Parathyroid adenoma (tissue), 2 donors: ENCODE measurements at regions not wholly inside any gene's neighbourhood (a gene's known extent, or its start where the extent isn't known, plus 50 kb on each side); places are given as distances from the start of the nearest gene placed in this dataset.

Experiments
- H2AFZ ChIP-seq: fragments of 300-600 bp; sonication (generic); one replicate; pipeline ENCODE4 v1.7.0; 2017; ENCODE audit warnings: antibody characterized with exemption, mild to moderate bottlenecking
- H3K27ac ChIP-seq: fragments of 300-600 bp; sonication (generic); one replicate; pipeline ENCODE4 v1.7.0; 2017
- H3K27me3 ChIP-seq: fragments of 300-600 bp; sonication (generic); one replicate; pipeline ENCODE4 v1.7.0; 2017; ENCODE audit warnings: low read length; ENCODE audit not compliant: control insufficient read depth, insufficient read depth
- H3K36me3 ChIP-seq: fragments of 300-600 bp; sonication (generic); one replicate; pipeline ENCODE4 v1.7.0; 2017; ENCODE audit warnings: low read length; ENCODE audit not compliant: control insufficient read depth, insufficient read depth
- H3K4me1 ChIP-seq: fragments of 300-600 bp; sonication (generic); one replicate; pipeline ENCODE4 v1.7.0; 2017; ENCODE audit warnings: control low read depth
- H3K4me2 ChIP-seq: fragments of 300-600 bp; sonication (generic); one replicate; pipeline ENCODE4 v1.7.0; 2017; ENCODE audit warnings: low read length
- H3K4me3 ChIP-seq: fragments of 300-600 bp; sonication (generic); one replicate; pipeline ENCODE4 v1.7.0; 2017; ENCODE audit warnings: low read depth, low read length
- H3K79me2 ChIP-seq: fragments of 300-600 bp; sonication (generic); one replicate; pipeline ENCODE4 v1.7.0; 2017; ENCODE audit warnings: control low read depth
- H3K9ac ChIP-seq: fragments of 300-600 bp; sonication (generic); one replicate; pipeline ENCODE4 v1.7.0; 2017; ENCODE audit warnings: mild to moderate bottlenecking
- H3K9me3 ChIP-seq: fragments of 300-600 bp; sonication (generic); one replicate; pipeline ENCODE4 v1.7.0; 2017; ENCODE audit warnings: low read length; ENCODE audit not compliant: control insufficient read depth
- TF ChIP-seq, protein P1 (sequence below): fragments of 300-600 bp; sonication (generic); IDR thresholded peaks from one replicate; pipeline ENCODE4 v1.7.0; 2017; ENCODE audit warnings: antibody characterized with exemption, mild to moderate bottlenecking
- donor health status: primary hyperparathyroidism.

DNA sequence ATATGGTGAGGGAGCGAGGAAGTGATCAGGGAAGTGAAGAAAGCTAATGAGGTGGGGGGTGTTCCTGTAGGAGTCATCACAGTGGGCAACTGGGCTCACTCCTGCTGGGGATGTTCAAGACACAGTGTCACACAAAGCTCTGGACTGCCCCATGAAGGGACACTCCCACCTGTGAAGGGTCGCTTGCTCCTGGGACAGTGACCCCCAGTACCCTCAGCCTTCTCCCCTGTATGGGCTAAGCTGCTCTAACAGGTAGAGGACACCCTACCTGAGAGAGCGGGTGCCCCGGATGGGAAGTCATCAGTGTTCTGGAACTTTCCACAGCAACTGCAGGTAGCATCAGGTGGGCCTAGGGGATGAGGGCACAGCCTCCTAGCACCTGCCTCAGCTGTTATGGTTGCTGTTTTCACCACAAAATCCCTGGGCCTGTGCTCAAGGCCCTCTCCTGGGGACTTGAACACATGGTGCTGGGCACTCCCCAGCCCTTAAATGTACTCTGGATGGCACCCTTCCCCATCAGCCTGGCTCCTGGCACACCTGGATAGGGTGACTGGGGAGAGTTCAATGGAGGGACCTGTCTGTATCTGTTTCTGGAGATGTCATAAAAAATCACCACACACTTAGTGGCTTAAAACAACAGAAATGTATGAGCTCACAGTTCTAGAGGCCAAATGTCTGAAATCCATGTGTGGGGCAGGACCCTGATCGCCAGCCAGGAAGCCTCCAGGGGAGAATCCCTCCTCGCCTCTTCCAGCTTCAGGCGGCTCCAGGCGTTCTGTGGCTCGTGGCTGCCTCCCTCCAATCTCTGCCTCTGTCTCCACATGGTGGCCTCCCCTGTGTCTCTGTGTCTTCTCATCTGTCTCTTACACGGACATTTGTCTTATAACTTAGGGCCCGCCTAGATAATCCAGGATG lies 104.0 kb upstream of the CDH5 start:
- no peak overlapping the region for H3K9ac ChIP-seq
- no peak overlapping the region for H3K27ac ChIP-seq
- H3K36me3 ChIP-seq = no peaks in the 10 kb centered on the region
- no peaks in the 10 kb centered on the region for H3K27me3 ChIP-seq
- no peaks in the 10 kb centered on the region for H3K9me3 ChIP-seq
- TF ChIP-seq, protein P1, sequence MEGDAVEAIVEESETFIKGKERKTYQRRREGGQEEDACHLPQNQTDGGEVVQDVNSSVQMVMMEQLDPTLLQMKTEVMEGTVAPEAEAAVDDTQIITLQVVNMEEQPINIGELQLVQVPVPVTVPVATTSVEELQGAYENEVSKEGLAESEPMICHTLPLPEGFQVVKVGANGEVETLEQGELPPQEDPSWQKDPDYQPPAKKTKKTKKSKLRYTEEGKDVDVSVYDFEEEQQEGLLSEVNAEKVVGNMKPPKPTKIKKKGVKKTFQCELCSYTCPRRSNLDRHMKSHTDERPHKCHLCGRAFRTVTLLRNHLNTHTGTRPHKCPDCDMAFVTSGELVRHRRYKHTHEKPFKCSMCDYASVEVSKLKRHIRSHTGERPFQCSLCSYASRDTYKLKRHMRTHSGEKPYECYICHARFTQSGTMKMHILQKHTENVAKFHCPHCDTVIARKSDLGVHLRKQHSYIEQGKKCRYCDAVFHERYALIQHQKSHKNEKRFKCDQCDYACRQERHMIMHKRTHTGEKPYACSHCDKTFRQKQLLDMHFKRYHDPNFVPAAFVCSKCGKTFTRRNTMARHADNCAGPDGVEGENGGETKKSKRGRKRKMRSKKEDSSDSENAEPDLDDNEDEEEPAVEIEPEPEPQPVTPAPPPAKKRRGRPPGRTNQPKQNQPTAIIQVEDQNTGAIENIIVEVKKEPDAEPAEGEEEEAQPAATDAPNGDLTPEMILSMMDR = no peak
- no peak overlapping the region for H2AFZ ChIP-seq
- no peak overlapping the region for H3K4me3 ChIP-seq
- no peaks in the 10 kb centered on the region for H3K79me2 ChIP-seq
- no peaks in the 10 kb centered on the region for H3K4me1 ChIP-seq
- H3K4me2 ChIP-seq = no peak overlapping the region

DNA sequence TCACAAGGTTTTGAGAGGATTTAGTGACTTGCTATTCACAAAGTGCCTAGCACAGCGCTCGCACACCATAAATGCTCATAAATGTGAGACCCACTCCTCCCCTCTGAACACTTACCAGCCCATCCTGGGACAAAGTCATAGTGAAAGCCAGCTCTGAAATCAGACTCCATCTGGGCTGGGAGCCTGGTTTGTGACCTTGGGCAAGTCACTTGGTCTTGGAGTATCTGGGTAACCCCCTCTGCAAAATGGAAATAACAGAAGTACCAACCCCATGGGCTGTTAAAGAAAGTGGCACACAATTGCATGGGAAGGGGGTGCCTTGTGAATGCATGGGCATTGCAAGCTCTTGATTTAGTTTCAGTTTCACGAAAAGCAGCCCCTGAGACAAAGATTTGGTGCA lies 104.7 kb upstream of the CDH5 start:
- H3K9ac ChIP-seq = no peak overlapping the region
- H2AFZ ChIP-seq = no peak overlapping the region
- H3K27ac ChIP-seq = no peak overlapping the region
- no peaks in the 10 kb centered on the region for H3K27me3 ChIP-seq
- no peaks in the 10 kb centered on the region for H3K9me3 ChIP-seq
- no peak overlapping the region for H3K4me3 ChIP-seq
- H3K4me2 ChIP-seq = no peak overlapping the region
- TF ChIP-seq, protein P1 = no peak
- no peaks in the 10 kb centered on the region for H3K4me1 ChIP-seq
- no peaks in the 10 kb centered on the region for H3K36me3 ChIP-seq
- H3K79me2 ChIP-seq = no peaks in the 10 kb centered on the region

DNA sequence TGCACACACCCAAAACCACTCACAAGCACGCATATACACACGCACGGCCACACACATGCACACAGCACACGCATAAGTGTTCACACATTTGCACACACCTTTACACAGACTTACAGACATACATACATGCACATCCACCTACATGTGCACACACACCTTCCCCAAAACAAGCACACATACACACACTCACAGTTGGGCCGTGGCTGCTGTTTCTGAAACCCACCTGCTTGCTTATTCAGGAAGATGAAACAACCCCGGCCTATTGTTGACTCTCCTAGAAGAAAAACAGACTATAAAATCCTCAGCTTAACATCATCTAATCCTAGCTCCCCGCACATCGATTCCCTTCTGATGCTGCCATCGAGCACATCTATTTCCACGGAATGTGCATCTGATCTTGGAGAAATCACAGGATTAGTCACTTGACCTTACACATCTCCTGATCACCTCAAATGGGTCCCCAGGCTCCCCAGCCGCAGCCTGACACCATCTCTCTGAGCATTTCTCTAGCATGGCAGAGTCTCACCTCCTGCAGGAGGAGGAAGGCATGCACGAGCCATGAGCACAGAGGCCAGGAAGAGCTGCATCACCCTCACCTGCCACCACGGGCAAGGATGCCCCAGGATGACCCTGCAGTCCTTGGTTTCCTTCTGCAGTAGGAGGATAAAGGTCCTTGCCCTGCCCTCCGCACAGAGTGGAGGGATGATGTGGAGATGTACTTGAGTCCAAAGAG lies 105.8 kb upstream of the CDH5 start:
- Histone ChIP-seq H3K4me3 (no peak overlapping the region), H2AFZ (no peak overlapping the region), H3K9ac (no peak overlapping the region), H3K27me3 (no peaks in the 10 kb centered on the region), H3K79me2 (no peaks in the 10 kb centered on the region), H3K36me3 (no peaks in the 10 kb centered on the region), H3K27ac (no peak overlapping the region), H3K4me1 (no peaks in the 10 kb centered on the region), H3K9me3 (no peaks in the 10 kb centered on the region), H3K4me2 (no peak overlapping the region)
- TF ChIP-seq, protein P1 = no peak

DNA sequence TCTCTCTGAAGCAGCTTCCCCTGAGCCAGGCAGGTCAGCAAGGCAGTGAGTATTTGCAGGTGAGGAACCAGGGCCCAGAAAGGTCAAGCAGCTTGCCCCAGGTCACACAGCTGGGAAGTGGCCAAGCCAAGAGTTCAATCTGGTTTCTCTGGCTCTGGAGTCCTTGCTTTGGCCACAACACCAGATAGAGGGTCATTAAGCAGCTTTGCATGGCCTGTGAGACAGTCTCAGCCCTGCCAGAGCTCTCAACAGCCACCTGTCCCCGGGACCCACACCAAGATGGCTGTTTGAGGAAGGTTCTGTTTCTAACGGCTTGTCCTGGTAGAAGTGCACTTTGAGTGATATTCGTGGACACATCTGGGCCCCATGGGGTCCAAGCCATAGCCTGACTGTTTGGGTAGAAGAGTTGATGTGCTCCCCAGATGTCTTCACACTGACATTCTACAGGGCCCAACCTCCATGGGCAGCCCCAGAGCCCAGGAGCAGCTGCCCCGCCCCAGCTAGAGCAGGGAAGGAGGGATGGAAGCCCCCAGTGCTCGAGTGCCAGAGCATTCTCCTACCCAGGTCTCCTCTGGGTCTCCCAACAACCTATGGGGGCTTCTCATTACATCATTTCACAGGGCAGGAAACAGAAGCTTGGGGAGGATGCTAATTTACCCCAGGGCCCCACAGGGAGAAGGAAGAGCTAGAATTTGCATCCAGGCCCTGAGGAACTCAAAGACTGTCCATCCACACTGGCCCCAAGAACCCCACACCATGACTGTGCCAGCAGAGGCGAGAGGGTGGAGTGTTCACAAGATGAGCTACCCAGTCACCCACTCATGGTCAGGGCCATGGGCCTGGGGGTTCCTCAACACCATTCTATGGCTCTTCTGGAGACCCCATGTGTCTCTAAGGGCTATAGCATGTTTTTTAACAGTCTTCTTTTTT lies 107.3 kb upstream of the CDH5 start:
- H3K79me2 ChIP-seq = no peaks in the 10 kb centered on the region
- H3K27ac ChIP-seq = no peak overlapping the region
- no peaks in the 10 kb centered on the region for H3K9me3 ChIP-seq
- H3K36me3 ChIP-seq = no peaks in the 10 kb centered on the region
- H2AFZ ChIP-seq = no peak overlapping the region
- H3K9ac ChIP-seq = no peak overlapping the region
- H3K4me1 ChIP-seq = no peaks in the 10 kb centered on the region
- no peak overlapping the region for H3K4me2 ChIP-seq
- no peaks in the 10 kb centered on the region for H3K27me3 ChIP-seq
- H3K4me3 ChIP-seq = no peak overlapping the region
- TF ChIP-seq, protein P1 = no peak
